ENCODE measurements at regions not wholly inside any gene's neighbourhood (a gene's known extent, or its start where the extent isn't known, plus 50 kb on each side); places are given as distances from the start of the nearest gene placed in this dataset.
"Not testable (repeated sequence)": the region's sequence is repeated elsewhere in the genome, so short reads cannot be mapped to it uniquely, and the experiment has no call there.

DNA sequence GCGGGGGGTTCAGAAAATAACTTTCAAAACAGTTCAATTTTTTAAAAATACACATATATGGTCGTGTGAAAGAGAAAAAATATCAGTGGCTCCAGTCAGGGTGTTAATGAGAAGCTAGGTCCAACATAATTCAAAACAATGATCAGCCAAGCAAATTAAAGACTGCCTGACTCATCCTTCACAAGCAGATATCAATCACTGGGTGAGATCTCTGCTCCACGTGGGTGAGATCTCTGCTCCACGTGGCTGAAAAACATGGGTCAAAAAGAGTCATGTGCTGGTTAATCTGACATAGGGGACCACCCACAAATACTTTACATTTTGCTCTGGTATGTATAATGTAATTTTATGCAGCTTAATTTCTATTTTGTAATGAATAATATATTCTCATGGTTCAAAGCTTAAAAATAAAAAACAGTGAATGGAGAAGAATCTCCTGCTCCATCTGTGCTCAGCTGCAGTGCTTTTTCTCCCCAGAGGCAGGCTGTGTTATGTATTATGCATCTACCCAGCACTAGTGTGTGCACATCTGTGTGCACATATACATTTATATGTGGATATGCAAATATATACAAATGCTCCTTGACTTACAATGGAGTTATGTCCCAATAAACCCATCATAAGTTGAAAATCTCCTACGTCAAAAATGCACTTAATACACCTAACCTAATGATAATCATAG, 93.1 kb upstream of the S1PR3 start:
- ChIA-PET CTCF (no interaction called here), POLR2A (no interaction called here)
- H3K4me3 Mint-ChIP-seq = no peak overlapping the region
- H3K27ac Mint-ChIP-seq = no peak overlapping the region
- DNase-seq (no peak), ATAC-seq (ENCODE audit: low read depth) (no peak)
- H3K9me3 Mint-ChIP-seq = no peaks in the 10 kb centered on the region
- no peaks in the 10 kb centered on the region for H3K4me1 Mint-ChIP-seq
- TF ChIP-seq, protein P1, sequence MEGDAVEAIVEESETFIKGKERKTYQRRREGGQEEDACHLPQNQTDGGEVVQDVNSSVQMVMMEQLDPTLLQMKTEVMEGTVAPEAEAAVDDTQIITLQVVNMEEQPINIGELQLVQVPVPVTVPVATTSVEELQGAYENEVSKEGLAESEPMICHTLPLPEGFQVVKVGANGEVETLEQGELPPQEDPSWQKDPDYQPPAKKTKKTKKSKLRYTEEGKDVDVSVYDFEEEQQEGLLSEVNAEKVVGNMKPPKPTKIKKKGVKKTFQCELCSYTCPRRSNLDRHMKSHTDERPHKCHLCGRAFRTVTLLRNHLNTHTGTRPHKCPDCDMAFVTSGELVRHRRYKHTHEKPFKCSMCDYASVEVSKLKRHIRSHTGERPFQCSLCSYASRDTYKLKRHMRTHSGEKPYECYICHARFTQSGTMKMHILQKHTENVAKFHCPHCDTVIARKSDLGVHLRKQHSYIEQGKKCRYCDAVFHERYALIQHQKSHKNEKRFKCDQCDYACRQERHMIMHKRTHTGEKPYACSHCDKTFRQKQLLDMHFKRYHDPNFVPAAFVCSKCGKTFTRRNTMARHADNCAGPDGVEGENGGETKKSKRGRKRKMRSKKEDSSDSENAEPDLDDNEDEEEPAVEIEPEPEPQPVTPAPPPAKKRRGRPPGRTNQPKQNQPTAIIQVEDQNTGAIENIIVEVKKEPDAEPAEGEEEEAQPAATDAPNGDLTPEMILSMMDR (IDR thresholded peaks at IDR 0.05) = no peak
- peaks cover 10% of the 10 kb centered on the region for H3K27me3 Mint-ChIP-seq
- intact Hi-C loops (cut with micrococcal nuclease) = no loop called here
- no peaks in the 10 kb centered on the region for H3K36me3 Mint-ChIP-seq (ENCODE audit: low read depth)

DNA sequence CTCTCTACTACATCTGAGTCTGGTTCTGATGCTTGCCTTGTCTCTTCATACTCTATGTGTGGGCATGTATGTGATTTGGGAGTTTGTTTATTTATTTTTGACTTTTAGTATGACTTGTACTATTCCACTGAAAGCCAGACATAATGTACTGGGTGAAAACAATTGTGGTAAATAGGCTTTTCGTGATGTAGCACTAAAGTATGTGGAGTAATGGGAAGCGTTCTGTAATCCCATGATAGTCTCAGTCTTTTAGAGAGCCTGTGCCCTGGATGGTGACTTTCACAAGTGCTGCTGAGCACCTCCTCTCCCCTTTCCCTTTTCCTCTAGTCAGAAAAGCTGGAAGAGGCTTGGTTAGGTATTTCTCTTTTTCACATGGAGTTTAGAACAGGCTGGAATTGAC, 85.8 kb upstream of the S1PR3 start:
- TF ChIP-seq, protein P1 (IDR thresholded peaks at IDR 0.05) = no peak
- POLR2A ChIA-PET = no interaction called here

DNA sequence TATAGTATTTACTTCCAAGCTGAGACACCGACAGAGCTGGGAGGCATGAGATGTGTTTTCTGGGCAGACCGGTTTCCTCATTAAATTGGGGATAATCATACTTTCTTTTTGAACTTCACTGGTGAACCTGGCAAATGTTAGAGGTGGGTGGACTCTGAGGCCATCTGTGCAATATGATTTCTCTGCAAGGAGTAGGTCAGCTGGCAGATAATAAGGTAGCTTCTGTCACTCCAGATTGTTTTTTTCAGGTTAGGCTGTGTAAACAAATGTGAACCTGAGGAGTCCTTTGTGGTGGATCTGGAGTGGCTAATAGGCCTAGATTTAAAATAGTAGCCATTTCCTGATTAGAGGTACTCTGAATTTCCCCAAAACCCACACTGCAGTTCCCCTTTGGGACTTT, 75.4 kb upstream of the S1PR3 start:
- intact Hi-C loops (cut with micrococcal nuclease) = no loop called here
- no peak for ATAC-seq (ENCODE audit: low read depth)
- POLR2A ChIA-PET = no interaction called here
- peaks cover 13% of the 10 kb centered on the region for H3K9me3 Mint-ChIP-seq
- CTCF ChIA-PET = no interaction called here
- no peaks in the 10 kb centered on the region for H3K27me3 Mint-ChIP-seq
- peaks cover 8% of the 10 kb centered on the region for H3K4me1 Mint-ChIP-seq
- no peak overlapping the region for H3K4me3 Mint-ChIP-seq
- H3K36me3 Mint-ChIP-seq (ENCODE audit: low read depth) = no peaks in the 10 kb centered on the region
- TF ChIP-seq, protein P1 (IDR thresholded peaks at IDR 0.05) = no peak
- no peak for DNase-seq
- no peak overlapping the region for H3K27ac Mint-ChIP-seq

More for the DNA sequence above, 85.8 kb upstream of the S1PR3 start:
- H3K36me3 Mint-ChIP-seq (ENCODE audit: low read depth) = no peaks in the 10 kb centered on the region
- H3K9me3 Mint-ChIP-seq = peaks cover 9% of the 10 kb centered on the region
- no peaks in the 10 kb centered on the region for H3K4me1 Mint-ChIP-seq
- H3K27me3 Mint-ChIP-seq = peaks cover 29% of the 10 kb centered on the region
- CTCF ChIA-PET = no interaction called here
- intact Hi-C loops (cut with micrococcal nuclease) = no loop called here
- no peak overlapping the region for H3K4me3 Mint-ChIP-seq
- H3K27ac Mint-ChIP-seq = no peak overlapping the region
- DNase-seq = no peak
- no peak for ATAC-seq (ENCODE audit: low read depth)

DNA sequence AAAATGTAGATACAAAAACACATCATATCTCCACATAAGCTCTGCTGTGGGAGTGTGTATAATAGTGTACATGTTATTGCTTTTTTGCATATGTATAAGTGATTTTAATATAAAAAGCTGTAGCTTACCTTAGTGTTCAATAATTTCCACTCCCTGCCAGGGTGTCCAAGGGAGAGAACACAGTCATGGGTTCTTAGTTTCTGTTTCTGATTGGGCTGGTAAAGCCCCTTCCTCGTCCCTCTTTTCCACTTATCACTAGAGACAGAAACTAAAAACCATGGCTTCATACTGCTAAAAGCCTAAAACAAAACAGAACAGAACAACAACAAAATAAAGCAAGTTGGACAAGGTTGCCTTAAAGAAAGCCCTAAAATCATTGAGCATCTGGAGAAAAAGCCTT, 74.4 kb upstream of the S1PR3 start:
- no peaks in the 10 kb centered on the region for H3K27me3 Mint-ChIP-seq
- peaks cover 15% of the 10 kb centered on the region for H3K4me1 Mint-ChIP-seq
- no peak overlapping the region for H3K4me3 Mint-ChIP-seq
- ATAC-seq (ENCODE audit: low read depth) = no peak
- intact Hi-C loops (cut with micrococcal nuclease) = no loop called here
- peaks cover 13% of the 10 kb centered on the region for H3K9me3 Mint-ChIP-seq
- H3K27ac Mint-ChIP-seq = no peak overlapping the region
- POLR2A ChIA-PET = no interaction called here
- no peak for DNase-seq
- TF ChIP-seq, protein P1 (IDR thresholded peaks at IDR 0.05) = no peak
- no peaks in the 10 kb centered on the region for H3K36me3 Mint-ChIP-seq (ENCODE audit: low read depth)
- CTCF ChIA-PET = no interaction called here

DNA sequence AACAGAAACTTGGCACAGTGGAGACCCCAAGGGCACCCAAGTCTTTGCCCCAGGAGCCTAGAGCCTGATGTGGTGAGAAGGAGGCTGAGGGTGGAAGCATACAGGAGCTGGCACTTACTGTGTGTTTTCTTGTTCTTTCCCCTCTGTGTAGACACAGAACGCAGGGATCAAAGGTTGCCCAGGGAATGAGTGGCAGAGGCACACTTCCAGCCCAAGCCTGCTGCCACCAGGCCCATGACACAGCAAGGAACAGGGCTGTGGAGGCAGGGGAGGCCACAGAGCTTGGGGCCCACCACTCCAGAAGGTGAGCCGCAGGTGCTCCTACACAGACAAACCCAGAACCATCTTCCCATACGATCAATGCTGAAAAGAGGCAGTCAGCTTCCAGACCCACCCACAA, 73.9 kb upstream of the S1PR3 start:
- CTCF ChIA-PET = no interaction called here
- intact Hi-C loops (cut with micrococcal nuclease) = no loop called here
- peaks cover 13% of the 10 kb centered on the region for H3K9me3 Mint-ChIP-seq
- H3K27ac Mint-ChIP-seq = no peak overlapping the region
- H3K4me1 Mint-ChIP-seq = peaks cover 20% of the 10 kb centered on the region
- ATAC-seq (ENCODE audit: low read depth) (no peak), DNase-seq (no peak)
- TF ChIP-seq, protein P1 (IDR thresholded peaks at IDR 0.05) = no peak
- H3K27me3 Mint-ChIP-seq = no peaks in the 10 kb centered on the region
- H3K4me3 Mint-ChIP-seq = no peak overlapping the region
- no peaks in the 10 kb centered on the region for H3K36me3 Mint-ChIP-seq (ENCODE audit: low read depth)
- POLR2A ChIA-PET = no interaction called here

GRCh38 chr9:88918537-88918936, 72.7 kb upstream of the S1PR3 start:
- POLR2A ChIA-PET; H3K4me3 Mint-ChIP-seq; DNase-seq; H3K36me3 Mint-ChIP-seq (ENCODE audit: low read depth); intact Hi-C loops (cut with micrococcal nuclease); CTCF ChIA-PET; H3K27ac Mint-ChIP-seq; ATAC-seq (ENCODE audit: low read depth); H3K27me3 Mint-ChIP-seq: not testable (repeated sequence)
- Mint-ChIP-seq H3K9me3 (peaks cover 13% of the 10 kb centered on the region), H3K4me1 (peaks cover 32% of the 10 kb centered on the region)
